GM19043 (cell line): ENCODE measurements at regions not wholly inside any gene's neighbourhood (a gene's known extent, or its start where the extent isn't known, plus 50 kb on each side); places are given as distances from the start of the nearest gene placed in this dataset.

Source experiments
- ATAC-seq: cut with Tn5 transposase; IDR thresholded peaks from one replicate; pipeline ENCODE4 v1.9.1; 2021; ENCODE audit warnings: low read depth; ENCODE audit not compliant: unreplicated experiment

DNA sequence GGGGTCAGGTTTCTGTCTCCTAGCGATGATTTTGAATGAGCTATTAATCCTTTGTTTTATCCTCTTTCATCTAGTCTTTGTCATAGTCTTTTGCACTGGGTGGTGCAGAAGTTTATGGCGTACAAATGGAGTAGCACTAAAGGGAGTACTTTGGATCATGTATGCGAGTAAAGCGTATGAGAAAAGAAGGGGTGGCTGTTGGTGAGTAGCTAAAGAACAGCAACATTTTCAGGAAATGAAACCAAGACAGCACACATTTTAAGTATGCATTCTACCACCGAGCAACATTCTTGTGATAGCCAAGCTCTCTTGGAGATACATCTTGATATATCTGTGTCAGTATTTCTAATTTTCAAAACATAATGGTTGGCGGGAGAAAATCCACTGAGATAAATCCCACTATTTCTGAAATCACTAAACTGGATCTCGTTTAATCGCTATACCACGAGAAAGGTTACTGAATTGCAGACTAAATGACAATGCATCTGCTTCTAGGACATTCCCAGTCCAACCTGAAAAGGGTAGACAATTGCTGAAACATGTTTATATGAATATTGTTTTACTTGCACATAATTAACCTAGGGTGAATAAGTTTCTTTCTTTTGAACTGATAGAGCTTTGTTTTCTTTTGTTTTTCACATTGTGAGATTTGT, 196.1 kb downstream of the TRIM27 start:
- no peak for ATAC-seq

DNA sequence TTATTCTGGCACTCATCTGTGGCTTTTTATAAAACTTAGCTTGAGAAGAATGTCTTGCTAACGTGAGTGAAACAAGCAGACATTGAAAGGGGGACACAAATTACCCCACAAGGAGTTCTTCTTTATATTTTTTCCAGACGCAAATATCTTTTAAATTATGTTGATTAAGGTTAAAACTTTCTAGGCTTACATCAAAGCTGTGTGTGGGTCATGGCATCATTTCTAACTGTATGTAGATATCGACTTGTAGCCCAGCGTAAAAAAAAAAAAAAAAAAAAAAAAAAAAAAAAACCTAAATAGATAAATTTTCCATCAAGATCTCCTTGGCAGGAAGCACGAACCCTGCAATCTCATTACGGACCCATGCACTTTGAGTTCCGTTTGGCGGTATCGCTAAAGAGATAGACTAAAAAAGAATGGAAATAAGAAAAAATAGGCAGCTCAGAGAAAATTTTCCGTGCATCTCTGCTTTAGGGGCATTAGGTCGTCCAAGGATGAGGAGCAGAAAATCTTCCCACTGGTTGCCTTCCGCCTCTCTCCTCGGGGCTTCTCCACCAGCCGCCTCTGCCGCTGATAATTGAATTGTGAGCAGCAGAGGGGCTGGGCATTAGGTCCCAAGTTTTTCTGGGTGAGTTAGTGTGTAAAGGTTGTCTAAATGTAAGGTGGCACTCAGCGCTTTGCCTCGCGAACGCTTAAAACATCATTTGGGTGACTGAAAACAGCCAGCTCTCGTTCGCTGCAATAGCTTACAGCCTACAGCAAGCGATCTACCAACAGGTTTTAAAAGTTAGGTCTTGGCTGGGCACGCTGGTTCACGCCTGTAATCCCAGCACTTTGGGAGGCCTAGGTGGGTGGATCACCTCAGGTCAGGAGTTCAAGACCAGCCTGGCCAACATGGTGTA, 194.0 kb downstream of the TRIM27 start:
- no peak for ATAC-seq

DNA sequence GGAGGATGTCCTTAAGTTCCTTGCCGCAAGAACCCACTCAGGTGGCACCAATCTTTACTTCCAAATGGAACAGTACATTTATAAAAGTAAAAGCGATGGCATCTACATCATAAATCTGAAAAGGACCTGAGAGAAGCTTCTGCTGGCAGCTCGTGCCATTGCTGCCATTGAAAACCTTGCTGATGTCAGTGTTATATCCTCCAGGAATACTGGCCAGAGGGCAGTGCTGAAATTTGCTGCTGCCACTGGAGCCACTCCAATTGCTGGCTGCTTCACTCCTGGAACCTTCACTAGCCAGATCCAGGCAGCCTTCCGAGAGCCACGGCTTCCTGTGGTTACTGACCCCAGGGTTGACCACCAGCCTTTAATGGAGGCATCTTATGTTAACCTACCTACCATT, 191.7 kb downstream of the TRIM27 start:
- ATAC-seq, result no peak

DNA sequence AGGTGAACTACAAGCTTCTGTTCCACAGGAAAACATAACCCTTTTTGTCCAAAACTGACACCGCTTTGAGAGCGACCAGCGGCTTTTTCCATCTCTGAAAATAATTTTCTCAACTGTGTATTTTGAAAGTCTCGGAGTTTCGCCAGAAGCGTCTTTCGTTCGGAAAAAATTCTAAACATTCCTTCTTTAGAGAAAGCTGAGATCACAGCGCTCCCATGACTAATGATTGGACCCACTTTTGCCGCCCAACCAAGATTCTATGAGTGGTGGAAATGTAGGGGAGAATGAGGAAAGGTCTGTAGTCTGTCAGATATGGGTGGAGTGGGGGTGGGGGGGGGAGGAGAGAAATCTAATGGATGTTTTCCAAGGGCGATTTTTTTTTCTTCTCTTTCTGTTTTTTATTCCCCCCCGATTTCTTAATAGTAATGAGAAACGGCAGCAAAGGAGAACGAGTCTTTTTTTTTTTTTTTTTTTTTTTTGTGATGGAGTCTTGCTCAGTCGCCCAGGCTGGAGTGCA, 189.3 kb downstream of the TRIM27 start:
- ATAC-seq, result no peak

DNA sequence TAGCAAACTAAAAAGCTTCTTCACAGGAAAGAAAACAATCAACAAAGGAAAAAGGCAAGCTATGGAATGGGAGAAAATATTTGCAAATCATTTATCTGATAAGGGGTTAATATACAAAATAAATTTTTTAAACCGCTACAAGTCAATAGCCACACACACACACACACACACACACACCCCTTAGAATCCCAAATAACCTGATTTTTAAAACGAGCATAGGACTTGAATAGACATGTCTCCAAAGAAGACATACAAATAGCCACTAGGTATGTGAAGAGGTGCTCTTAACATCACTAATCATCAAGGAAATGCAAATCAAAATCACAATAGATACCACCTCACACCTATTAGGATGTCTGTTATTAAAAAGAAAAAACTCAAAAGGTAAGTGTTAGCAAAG, 187.7 kb downstream of the TRIM27 start:
- ATAC-seq, result no peak

DNA sequence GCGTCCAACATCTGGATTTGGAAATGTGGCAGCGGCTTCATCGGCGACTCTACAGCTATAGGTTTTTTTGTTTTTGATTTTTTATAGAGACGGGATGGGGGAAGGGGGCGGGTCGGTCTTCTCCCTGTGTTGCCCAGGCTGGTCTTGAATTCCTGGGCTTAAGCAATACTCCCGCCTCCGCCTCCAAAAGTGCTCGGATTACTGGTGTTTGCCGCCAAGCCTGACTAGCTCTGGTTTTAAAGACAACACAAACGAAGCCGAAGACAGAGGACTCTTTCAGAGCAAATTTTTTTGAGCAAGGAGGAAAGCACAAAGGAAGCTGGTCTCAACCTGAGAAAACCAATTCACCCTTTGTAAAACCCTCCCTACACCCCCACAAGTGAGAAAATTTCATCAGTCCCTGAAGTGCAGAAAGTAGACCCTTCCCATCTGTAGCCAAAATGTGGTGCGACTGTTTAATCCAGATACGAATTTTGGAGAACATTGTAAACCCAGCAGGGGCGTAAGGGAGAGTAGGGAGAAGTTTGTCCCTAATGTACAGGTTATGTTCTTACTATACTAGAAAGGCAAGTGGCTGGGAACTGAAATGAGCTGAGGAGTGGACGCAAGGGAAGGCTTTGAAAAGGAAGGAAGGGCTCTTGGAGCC, 185.9 kb downstream of the TRIM27 start:
- no peak for ATAC-seq

DNA sequence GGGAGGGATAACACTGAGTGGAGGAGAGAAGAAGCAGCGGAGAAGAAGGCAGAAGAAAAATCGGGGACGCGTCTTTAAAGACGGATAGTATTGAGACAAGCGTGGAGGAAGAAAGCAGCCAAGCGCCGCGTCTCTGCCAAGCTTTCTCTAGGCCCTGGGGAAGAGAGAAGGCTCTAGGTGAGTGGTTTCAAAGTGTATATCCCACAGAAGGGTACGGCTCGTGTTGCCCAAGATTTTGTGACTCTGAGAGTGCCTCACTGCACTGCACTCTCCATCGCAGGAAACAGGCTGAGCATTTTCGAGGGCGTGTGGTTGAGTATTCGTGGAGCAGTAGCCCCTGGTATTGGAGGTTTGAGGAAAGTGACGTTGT, 185.4 kb downstream of the TRIM27 start:
- no peak for ATAC-seq

DNA sequence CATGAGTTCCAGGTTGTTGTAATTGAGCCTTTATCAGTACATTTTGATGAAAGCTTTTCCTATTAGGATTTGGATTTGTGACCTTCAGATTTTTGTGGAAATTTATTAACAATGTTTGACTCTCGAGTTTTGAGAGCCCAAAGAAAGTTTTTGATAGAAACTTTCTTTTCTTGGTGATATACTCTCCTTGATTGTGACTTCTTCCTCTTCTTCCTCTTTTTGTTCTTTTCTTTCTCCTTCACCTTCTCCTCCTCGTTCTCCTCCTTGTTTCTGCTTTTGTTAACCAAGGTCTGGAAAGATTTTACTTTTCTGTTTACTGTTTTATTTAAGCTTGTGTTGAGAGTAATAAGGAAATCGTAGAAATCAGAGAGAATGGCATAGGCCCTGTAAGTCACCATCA, 182.4 kb downstream of the TRIM27 start:
- ATAC-seq, result no peak

DNA sequence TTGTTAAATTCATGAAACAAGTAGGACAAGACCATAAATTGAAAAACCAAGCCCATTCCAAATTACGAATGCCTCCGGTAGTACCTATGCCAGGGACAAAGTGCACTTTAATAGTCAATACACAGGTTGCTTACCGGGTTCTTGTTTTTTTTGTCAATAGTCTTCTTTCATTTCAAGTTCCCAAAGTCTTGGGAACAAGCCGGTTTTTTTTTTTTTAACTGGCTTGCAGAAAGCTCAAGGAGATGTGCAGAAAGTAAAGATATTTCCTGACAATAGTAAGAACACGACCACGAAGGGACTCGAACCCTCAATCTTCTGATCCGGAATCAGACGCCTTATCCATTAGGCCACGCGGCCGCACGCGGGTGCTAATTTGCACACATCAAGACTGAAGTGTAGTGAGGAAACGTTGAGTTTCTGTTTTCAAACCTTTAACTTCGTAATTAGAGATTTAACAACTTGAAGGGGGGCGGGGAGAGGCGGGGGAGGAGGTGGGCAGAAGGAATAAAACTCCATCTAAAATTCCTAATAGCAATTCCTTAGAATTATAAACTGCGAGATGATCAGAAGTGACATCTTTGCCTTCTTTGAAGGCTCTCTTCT, 181.0 kb downstream of the TRIM27 start:
- ATAC-seq, result no peak

DNA sequence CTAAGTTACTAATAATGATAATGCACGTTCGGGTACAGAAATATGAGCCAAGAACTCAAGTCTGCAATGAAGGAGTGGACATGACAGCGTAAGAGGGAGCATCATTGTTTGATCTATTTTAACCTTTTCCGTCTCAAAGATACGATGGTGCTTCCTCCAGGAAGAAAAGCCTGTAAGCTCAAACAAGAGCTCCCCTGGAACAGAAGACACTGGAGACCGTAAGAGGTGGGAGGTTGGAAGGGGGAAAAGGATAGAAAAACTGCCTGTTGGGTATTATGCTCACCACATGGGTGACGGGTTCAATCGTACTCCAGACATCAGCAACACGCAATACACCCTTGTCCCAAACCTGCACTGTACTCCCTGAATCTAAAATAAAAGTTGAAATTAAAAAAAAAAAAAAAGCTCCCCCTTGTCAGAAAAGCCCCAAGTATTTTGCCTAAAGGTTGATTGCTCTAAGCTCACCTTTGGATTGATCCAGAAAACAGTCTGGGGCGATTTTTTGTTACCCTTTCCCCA, 180.5 kb downstream of the TRIM27 start:
- no peak for ATAC-seq

DNA sequence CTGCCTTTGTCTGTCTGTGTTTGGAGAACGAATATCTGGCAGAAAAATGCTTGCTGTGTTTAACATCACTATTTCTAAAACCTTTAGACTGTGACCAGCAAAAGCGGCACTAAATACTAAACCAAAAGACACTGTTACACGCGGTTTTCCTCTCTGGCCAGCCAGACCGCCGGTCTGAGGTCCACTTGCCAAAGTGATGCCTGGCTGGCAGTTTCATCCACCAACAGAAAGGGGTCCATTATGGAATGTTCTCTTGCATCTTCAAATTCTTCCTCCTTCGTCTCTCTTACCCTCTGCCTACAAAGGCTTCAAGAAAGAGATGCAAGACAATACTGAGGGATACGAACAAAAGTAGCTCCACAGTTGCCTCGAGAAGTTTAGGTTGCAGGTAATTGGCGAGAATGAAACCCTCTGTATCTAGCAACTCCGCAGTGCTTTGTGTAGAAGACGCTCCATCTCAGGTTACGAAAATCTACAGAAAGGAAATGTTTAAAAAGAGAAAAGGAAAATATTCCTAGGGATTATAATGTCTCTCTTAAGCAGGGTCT, 176.6 kb downstream of the TRIM27 start:
- no peak for ATAC-seq

DNA sequence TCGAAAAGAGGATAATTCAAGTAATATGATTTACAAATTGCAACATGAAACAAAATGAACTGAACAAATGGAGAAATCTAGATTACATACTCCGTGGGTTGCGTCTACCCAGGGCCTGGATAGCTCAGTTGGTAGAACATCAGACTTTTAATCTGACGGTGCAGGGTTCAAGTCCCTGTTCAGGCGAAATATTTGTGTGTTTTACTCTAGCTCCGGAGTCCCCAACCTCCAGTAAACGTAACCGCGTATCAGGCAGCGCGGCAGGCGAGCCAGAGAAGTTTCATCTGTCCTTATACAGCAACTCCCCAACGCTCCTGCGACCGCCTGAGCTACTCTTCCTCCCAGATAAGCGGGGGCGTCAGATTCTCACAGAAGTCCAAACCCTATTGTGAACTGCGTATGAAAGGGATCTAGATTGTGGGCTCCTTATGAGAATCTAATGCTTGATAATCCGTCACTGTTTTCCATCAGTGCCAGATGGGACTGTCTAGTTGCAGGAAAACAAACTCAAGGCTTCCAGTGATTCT, 176.1 kb downstream of the TRIM27 start:
- no peak for ATAC-seq

DNA sequence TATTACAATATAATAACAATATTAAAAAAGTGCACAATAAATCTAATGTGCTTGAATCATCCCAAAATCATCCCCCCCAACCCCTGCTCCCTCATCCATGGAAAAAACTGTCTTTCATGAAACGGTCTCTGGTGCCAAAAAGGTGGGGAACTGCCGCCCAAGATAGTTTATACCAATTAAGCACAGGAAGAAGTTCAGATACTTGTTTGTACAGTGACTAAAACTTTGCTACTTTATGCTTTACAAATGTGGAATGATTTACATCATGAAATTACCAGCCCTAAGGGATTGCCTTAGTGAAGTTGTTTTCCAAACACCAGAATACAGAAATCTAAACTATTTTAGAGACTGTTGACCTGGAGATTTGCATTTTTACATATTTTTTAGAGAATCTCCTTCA, 175.6 kb downstream of the TRIM27 start:
- ATAC-seq, result no peak

DNA sequence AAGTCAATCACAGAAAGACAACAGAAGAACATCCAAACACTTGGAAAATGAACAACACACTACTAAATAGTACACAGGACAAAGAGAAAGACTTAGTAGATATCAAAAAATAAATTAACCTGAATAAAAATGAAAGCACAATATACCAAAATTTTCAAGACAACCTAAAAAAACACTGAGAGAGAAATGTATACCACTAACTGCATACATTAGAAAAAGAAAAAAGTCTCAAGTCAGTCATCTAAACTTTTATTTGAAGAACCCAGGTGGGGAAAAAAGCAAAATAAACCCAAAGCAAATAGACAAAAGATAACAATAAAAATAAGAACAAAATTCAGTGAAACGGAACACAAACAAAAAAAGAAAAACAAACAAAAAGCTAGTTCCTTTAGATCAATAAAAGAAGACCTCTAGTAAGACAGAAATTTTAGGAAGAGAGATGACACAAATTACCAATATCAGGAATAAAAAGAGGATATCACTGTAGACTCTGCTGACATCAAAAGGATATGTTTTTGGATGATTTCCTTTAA, 172.8 kb downstream of the TRIM27 start:
- ATAC-seq, result no peak

DNA sequence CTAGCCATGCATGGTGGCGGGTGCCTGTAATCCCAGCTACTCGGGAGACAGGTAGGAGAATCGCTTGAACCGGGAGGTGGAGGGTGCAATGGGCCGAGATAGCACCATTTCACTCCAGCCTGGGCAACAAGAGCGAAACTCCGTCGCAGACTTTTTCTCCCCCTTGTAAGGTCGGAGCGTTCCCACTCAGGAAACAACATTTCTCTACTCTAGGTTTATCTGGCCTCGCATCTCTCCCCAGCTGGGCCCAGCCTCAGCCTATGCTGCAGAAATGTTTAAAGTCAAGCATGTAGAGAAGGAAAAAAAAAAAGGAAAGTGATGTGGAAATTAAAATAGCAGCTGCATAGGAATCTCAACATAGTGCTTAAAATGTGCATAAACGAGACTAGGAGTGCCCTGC, 172.3 kb downstream of the TRIM27 start:
- ATAC-seq, result no peak

DNA sequence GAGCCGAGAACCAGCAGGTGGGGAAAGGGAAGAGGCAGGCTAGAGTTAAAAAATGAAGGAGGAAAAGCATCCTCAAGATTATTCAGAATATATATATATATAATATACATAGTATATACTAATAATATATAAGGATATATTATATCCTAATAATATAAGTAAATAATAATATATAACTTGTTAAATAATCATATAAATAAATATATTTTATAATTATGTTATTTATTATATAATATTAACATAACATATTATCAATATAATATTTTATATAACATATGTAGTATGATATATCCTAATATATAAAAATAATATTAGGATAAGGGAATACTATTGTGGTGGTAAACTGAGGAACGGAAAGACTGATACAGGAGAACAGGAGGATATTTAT, 171.8 kb downstream of the TRIM27 start:
- ATAC-seq, result no peak

DNA sequence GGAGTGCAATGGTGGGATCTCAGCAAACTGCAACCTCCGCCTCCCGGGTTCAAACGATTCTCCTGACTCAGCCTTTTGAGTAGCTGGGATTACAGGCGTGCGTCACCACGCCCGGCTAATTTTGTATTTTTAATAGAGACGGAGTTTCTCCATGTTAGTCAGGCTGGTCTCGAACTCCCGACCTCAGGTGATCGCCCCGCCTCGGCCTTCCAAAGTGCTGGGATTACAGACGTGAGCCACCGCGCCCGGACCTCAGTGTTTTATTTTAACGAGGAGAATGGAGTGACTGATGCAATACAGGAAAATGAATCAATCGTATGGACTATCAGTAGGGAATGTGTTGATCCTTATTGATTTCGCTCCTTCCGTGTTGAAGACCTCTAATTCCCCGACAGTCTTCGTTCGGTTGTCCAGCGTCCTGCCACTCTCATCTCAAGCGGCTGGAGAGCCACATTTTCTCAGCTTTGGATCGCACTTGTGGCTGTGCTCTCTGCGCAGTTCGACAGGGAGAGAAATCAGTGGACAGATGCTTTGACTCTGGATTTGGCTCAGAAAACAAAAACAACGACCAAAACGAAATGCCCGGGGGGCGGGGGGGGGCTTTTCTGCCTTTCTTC, 166.2 kb downstream of the TRIM27 start:
- ATAC-seq, result no peak

DNA sequence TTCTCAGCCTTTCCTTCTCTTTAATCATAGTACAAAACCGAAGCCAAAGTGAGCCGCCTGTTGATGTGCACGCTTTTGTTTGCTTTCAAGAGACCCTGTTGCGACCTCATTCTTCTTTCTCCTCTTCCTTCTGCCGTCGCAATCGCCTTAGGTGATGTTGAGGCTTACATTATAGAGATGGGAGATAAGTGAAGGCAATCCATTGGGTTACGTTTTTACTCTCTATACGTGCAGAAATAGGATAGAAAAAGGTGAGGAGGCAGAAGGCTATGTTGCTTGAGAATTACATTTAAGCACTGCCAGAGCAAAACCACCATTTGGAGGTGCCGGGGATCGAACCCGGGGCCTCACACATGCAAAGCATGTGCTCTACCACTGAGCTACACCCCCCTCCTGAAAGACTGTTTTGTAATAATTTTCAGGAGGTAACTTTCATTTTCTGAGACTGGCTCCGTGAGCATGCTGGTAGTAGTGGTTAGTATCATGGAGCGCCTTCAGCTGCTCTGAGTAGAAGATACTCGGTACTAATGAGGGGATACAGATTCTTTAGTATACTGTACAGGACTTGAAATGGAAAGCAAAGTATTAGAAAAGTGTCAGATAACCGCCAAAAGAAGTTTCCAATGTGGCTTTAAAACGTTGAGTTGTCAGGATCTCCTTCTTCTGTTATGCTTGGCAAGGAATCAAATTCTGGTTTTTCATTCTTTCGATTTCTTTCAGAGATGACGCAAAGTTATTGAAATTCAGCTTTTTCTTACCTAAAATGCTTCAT, 165.6 kb downstream of the TRIM27 start:
- no peak for ATAC-seq

DNA sequence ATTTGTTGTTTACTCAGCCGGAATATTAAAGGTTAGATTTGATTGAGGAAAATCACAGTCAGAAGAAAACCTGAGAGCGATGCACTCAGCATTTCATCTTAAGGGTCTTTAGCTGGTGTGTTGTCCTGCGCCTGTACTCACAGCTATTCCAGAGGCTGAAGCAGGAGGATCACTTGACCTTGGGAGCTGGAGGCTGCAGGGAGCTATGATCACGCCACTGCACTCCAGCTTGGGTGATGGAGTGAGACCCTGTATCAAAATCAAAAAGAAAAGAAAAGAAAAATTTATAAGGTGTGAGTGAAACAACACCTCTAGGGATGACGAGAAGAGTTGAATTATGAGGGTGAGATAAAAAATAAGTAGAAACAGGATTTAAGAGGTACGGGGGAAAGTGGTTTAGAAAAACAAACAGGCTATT, 165.0 kb downstream of the TRIM27 start:
- no peak for ATAC-seq
